ENCODE measurements at regions not wholly inside any gene's neighbourhood (a gene's known extent, or its start where the extent isn't known, plus 50 kb on each side); places are given as distances from the start of the nearest gene placed in this dataset.
"Not testable (repeated sequence)": the region's sequence is repeated elsewhere in the genome, so short reads cannot be mapped to it uniquely, and the experiment has no call there.

GRCh38 chr10:45111509-45111908, 110.8 kb downstream of the ZNF22 start:
- FAIRE-seq, result no peak
- Histone ChIP-seq H3K9ac (replicated peaks; ENCODE audit: extremely low read depth, insufficient read depth, low read length) (no peak overlapping the region), H3K27ac (ENCODE audit: insufficient read depth, low read depth, low read length) (no peak overlapping the region), H3K9me3 (replicated peaks; ENCODE audit: control insufficient read depth, insufficient read depth, low read length) (no peaks in the 10 kb centered on the region), H4K20me1 (replicated peaks; ENCODE audit: control insufficient read depth, extremely low read depth, insufficient read depth, low read length) (no peaks in the 10 kb centered on the region), H3K36me3 (ENCODE audit: control insufficient read depth in 2 of 2, extremely low read depth in 1 of 2, insufficient read depth in 2 of 2, low read length in 2 of 2) (no peaks in the 10 kb centered on the region), H3K4me3 (replicated peaks in 1 of 3; ENCODE audit: insufficient read depth in 1 of 3, low read depth in 1 of 3, low read length in 3 of 3) (no peak overlapping the region), H2AFZ (ENCODE audit: low read depth, low read length) (no peak overlapping the region), H3K4me1 (ENCODE audit: control insufficient read depth, extremely low read depth, insufficient read depth, low read length) (no peaks in the 10 kb centered on the region), H3K9me1 (replicated peaks; ENCODE audit: control insufficient read depth, extremely low read depth, insufficient read depth, low read length) (no peaks in the 10 kb centered on the region), H3K4me2 (ENCODE audit: insufficient read depth, low read length) (no peak overlapping the region), H3K27me3 (ENCODE audit: control insufficient read depth in 2 of 2, insufficient read depth in 2 of 2, low read length in 2 of 2) (peaks cover 2% of the 10 kb centered on the region in 2 experiments), H3K79me2 (ENCODE audit: control insufficient read depth, insufficient read depth, low read length) (no peaks in the 10 kb centered on the region)
- dilution Hi-C loops (cut with MboI; ENCODE audit: extremely low pct_ligation_motif_present, low sequenced_read_pairs) (no loop called here), intact Hi-C loops (cut with micrococcal nuclease) (no loop called here)
- ChIA-PET POLR2A (no interaction called here), CTCF (no interaction called here)
- BruUV-seq (replicated peaks), result no TSS peak
- TF ChIP-seq GATA2 (IDR thresholded peaks at IDR 0.05; ENCODE audit: insufficient read depth, insufficient read length, low read depth, low read length), result no peak
- no peak for TF ChIP-seq MYC (IDR thresholded peaks at IDR 0.05; ENCODE audit: low read depth, low read length)
- TF ChIP-seq MAX (IDR thresholded peaks at IDR 0.05; ENCODE audit: insufficient read depth, insufficient read length), result no peak
- TF ChIP-seq POLR2AphosphoS5 (IDR thresholded peaks at IDR 0.05; ENCODE audit: insufficient read depth, low read depth, low read length), result no peak
- no peak for TF ChIP-seq POLR2A (IDR thresholded peaks at IDR 0.05; ENCODE audit: low read depth, low read length)
- TF ChIP-seq EZH2 (IDR thresholded peaks at IDR 0.05; ENCODE audit: borderline replicate concordance, low read depth, low read length, severe bottlenecking), result no peak
- DNase-seq (ENCODE audit: low read depth, low spot score), result no peak

DNA sequence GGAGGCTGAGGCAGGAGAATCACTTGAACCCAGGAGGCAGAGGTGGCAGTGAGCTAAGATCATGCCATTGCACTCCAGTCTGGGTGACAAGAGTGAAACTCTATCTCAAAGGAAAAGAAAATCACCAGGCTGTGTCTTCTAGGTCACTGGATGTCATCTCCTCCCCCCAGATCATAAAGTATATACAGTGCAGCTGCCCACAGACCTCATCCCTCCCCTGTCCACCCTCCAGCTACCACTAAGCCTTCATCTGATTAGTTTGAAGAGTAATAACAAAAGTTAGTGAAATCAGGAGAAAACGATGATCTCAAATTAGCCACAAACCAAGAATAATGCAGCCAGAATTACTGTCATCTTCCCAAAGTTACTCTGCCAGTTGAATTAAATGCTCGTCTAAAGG, 117.2 kb downstream of the ZNF22 start:
- H3K79me2 ChIP-seq (ENCODE audit: control insufficient read depth, insufficient read depth, low read length); H3K9ac ChIP-seq (replicated peaks; ENCODE audit: extremely low read depth, insufficient read depth, low read length); H2AFZ ChIP-seq (ENCODE audit: low read depth, low read length); H4K20me1 ChIP-seq (replicated peaks; ENCODE audit: control insufficient read depth, extremely low read depth, insufficient read depth, low read length); H3K4me2 ChIP-seq (ENCODE audit: insufficient read depth, low read length); DNase-seq (ENCODE audit: low read depth, low spot score); BruUV-seq (replicated peaks); H3K4me1 ChIP-seq (ENCODE audit: control insufficient read depth, extremely low read depth, insufficient read depth, low read length); FAIRE-seq; H3K9me3 ChIP-seq (replicated peaks; ENCODE audit: control insufficient read depth, insufficient read depth, low read length); H3K4me3 ChIP-seq (replicated peaks in 1 of 3; ENCODE audit: insufficient read depth in 1 of 3, low read depth in 1 of 3, low read length in 3 of 3); H3K36me3 ChIP-seq (ENCODE audit: control insufficient read depth in 2 of 2, extremely low read depth in 1 of 2, insufficient read depth in 2 of 2, low read length in 2 of 2); CTCF ChIA-PET; H3K9me1 ChIP-seq (replicated peaks; ENCODE audit: control insufficient read depth, extremely low read depth, insufficient read depth, low read length); H3K27ac ChIP-seq (ENCODE audit: insufficient read depth, low read depth, low read length); POLR2A ChIA-PET; dilution Hi-C loops (cut with MboI; ENCODE audit: extremely low pct_ligation_motif_present, low sequenced_read_pairs); H3K27me3 ChIP-seq (ENCODE audit: control insufficient read depth in 2 of 2, insufficient read depth in 2 of 2, low read length in 2 of 2); intact Hi-C loops (cut with micrococcal nuclease): not testable (repeated sequence)
